ENCODE measurements at regions not wholly inside any gene's neighbourhood (a gene's known extent, or its start where the extent isn't known, plus 50 kb on each side); places are given as distances from the start of the nearest gene placed in this dataset.

- Mint-ChIP-seq H3K9me3 (peaks cover 0 to 6% (median 1%) of the 10 kb centered on the region in 6 donors), H3K36me3 (no peaks in the 10 kb centered on the region), H3K27me3 (ENCODE audit: low read depth in 3 of 3) (peaks cover 0 to 4% (median 3%) of the 10 kb centered on the region in 3 donors), H3K27ac (no peak overlapping the region), H3K4me3 (no peak overlapping the region), H3K4me1 (no peaks in the 10 kb centered on the region)
- no peak for DNase-seq
Observed at GRCh38 chr12:24393071-24393470, 443.6 kb upstream of the SOX5 start.

GRCh38 chr12:24389394-24389793 is 439.9 kb upstream of the SOX5 start:
- DNase-seq, result no peak
- Mint-ChIP-seq H3K9me3 (peaks cover 0 to 6% (median 2%) of the 10 kb centered on the region in 6 donors), H3K4me1 (no peaks in the 10 kb centered on the region), H3K27ac (no peak overlapping the region), H3K4me3 (no peak overlapping the region), H3K27me3 (ENCODE audit: low read depth in 3 of 3) (peaks cover 0 to 7% (median 2%) of the 10 kb centered on the region in 3 donors), H3K36me3 (no peaks in the 10 kb centered on the region)

DNA sequence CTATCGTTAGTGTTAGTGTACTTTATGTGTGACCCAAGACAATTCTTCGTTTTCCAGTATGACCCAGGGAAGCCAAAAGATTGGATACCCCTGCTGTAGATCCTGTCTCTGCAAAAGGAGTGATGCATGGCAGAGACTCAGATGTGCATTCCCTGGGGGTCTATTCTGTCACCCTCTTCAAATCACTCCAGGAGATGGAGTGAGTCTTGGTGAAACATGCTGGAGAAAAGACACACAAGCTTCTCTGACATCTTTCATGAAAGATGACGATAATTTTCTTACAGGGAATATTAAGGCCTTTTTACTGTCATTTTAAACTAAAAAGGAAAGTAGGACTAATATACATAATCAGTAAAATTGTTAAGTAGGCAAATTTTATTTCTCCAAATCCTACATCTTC is 437.9 kb upstream of the SOX5 start:
- Mint-ChIP-seq H3K4me3 (no peak overlapping the region), H3K4me1 (no peaks in the 10 kb centered on the region), H3K27ac (no peak overlapping the region), H3K27me3 (ENCODE audit: low read depth in 3 of 3) (peaks cover 0 to 5% (median 5%) of the 10 kb centered on the region in 3 donors), H3K36me3 (no peaks in the 10 kb centered on the region), H3K9me3 (peaks cover 2 to 6% (median 4%) of the 10 kb centered on the region in 6 donors)
- no peak for DNase-seq

- peaks cover 1 to 6% (median 4%) of the 10 kb centered on the region in 6 donors for H3K9me3 Mint-ChIP-seq
- H3K27ac Mint-ChIP-seq, result no peak overlapping the region
- no peaks in the 10 kb centered on the region for H3K4me1 Mint-ChIP-seq
- DNase-seq, result no peak
- H3K36me3 Mint-ChIP-seq, result no peaks in the 10 kb centered on the region
- peaks cover 0 to 5% (median 5%) of the 10 kb centered on the region in 3 donors for H3K27me3 Mint-ChIP-seq (ENCODE audit: low read depth in 3 of 3)
- H3K4me3 Mint-ChIP-seq, result no peak overlapping the region
Observed at GRCh38 chr12:24386836-24387235, 437.4 kb upstream of the SOX5 start.

DNA sequence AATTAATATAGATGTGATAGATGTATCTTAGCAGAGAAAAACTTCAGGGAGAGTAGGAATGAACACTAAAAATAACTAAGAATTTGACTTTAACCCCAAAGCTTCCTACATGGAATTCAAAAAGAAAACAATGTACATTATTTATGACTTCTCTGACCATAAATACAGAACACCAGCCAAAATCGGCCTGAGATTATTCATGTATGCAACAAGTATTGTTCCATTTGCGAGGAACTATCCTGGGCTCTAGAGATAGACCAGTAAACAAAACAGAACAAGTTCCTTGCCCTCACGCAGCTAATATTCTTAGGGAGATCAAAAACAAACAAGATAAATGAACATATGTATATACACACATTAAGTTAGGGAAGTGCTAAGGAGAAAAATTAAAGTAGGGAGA is 432.3 kb upstream of the SOX5 start:
- Mint-ChIP-seq H3K27ac (no peak overlapping the region), H3K27me3 (ENCODE audit: low read depth in 3 of 3) (peaks cover 0 to 5% (median 4%) of the 10 kb centered on the region in 3 donors), H3K4me1 (no peaks in the 10 kb centered on the region), H3K9me3 (peaks cover 0 to 5% (median 3%) of the 10 kb centered on the region in 6 donors), H3K36me3 (no peaks in the 10 kb centered on the region), H3K4me3 (no peak overlapping the region)
- DNase-seq, result no peak

DNA sequence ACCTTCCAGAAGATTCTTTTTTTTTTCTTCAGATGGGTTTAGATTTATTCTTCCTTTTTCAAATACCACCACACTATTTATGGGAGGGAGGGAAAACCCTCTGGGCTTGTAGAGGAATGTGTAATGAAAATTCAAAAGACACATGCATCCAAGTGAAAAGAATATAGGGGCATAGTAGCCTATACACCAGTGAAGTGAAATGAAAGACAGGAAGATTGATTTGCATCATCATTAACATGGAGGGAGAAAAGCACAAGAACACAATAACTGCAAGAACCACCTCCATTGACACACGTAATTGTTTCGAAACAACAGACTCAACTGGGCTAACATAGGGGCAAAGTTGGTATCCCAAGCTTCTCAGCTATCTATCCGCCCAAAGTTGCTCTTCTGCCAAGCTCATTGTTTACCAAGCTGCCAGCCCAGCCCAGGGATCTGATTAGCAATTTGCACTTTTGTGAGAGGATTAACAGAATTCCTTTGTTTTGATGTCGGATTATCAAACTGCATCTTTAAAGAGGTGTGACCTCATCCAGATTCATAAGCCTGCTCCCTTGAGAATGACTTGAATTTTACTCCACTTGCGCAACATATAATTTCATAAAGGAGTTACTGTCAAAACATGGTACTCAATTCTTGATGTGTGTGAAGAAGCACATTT is 430.5 kb upstream of the SOX5 start:
- peaks cover 0 to 5% (median 4%) of the 10 kb centered on the region in 3 donors for H3K27me3 Mint-ChIP-seq (ENCODE audit: low read depth in 3 of 3)
- no peak overlapping the region for H3K27ac Mint-ChIP-seq
- H3K4me1 Mint-ChIP-seq, result no peaks in the 10 kb centered on the region
- no peak overlapping the region for H3K4me3 Mint-ChIP-seq
- DNase-seq, result no peak
- H3K9me3 Mint-ChIP-seq, result peaks cover 0 to 5% (median 2%) of the 10 kb centered on the region in 6 donors
- H3K36me3 Mint-ChIP-seq, result no peaks in the 10 kb centered on the region

DNA sequence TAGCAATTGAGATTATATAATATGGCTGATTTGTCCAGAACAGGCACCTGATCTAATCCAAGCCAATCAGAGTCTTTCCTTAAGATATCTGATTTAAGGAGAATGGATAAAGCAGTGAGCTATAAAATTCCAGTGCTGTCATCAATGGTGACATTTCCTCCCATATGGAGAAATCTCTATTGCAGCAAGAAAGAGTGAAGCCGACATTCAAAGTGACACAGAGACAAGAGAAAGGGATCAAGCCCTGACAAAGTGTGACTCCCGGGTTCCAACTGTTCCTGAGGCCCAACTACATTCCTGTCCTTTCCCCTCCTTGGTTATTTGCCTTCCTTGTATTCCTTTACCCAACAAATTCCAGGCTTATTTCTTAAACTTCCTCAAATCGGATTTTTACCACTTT is 430.0 kb upstream of the SOX5 start:
- peaks cover 0 to 5% (median 2%) of the 10 kb centered on the region in 6 donors for H3K9me3 Mint-ChIP-seq
- peaks cover 0 to 4% (median 2%) of the 10 kb centered on the region in 3 donors for H3K27me3 Mint-ChIP-seq (ENCODE audit: low read depth in 3 of 3)
- no peaks in the 10 kb centered on the region for H3K4me1 Mint-ChIP-seq
- H3K4me3 Mint-ChIP-seq, result no peak overlapping the region
- DNase-seq, result no peak
- no peak overlapping the region for H3K27ac Mint-ChIP-seq
- H3K36me3 Mint-ChIP-seq, result no peaks in the 10 kb centered on the region

DNA sequence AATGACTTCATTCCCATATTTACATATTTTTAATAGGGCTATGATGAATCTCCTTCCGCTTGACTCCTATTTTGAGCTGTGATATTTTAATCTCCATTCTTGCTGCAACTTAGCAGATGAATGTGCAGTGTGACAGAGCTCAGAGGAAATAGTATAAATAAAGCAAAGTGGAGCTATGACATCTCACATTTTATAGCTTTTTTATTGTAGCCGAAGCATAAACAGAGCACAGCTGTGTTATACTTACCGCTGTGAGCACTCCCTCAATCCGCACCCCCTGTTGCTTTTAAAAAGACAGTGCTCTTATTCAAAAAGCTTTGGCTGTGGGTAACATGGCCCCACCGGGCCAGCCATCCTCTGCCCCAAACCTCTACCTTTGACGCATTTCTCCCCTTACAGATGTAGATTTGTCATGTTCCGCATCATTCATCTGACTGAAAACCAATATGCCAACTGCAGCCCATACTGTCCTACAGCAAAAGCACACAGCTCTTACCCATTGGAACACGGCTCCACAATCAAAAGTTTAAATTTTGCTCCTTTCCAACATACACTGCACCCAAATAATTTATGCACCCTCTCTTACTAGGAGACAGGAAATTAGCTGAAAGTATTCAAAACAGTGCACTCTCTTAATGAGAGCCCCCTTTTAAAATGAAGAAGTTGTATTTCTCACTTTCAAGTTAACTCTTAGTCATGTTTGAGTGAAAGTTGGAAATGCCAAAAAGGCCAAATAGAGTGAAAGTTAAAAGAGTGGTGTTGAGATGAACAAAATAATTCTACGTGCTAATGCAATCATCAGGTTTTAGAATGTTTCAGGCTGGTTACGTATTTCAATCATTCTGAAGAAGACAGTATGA is 429.3 kb upstream of the SOX5 start:
- Mint-ChIP-seq H3K9me3 (peaks cover 0 to 4% (median 1%) of the 10 kb centered on the region in 6 donors), H3K27me3 (ENCODE audit: low read depth in 3 of 3) (peaks cover 0 to 2% (median 0%) of the 10 kb centered on the region in 3 donors), H3K27ac (no peak overlapping the region), H3K4me1 (no peaks in the 10 kb centered on the region), H3K36me3 (no peaks in the 10 kb centered on the region), H3K4me3 (no peak overlapping the region)
- DNase-seq, result no peak

DNA sequence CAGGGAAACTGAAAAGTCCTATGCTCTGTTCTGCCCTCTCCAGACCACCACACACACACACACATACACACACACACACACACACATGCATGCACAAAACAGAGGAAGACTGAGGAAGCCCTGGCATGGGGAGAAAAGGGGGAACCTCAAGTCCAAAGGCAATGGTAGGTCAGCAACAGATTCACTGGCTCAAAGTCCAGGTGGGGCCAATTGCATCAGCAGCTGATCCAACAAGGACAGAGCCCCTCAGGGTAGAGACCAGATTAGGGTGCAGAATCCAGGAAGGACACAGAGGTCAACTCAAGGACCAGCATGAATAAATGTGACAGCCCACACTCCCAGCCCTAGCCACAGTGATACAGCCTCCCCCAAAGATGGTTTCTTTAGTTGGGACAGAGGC is 425.0 kb upstream of the SOX5 start:
- Mint-ChIP-seq H3K36me3 (no peaks in the 10 kb centered on the region), H3K4me1 (no peaks in the 10 kb centered on the region), H3K27me3 (ENCODE audit: low read depth in 3 of 3) (peaks cover 0 to 2% (median 0%) of the 10 kb centered on the region in 3 donors), H3K27ac (no peak overlapping the region), H3K4me3 (no peak overlapping the region), H3K9me3 (peaks cover 0 to 3% (median 0%) of the 10 kb centered on the region in 6 donors)
- DNase-seq, result no peak

DNA sequence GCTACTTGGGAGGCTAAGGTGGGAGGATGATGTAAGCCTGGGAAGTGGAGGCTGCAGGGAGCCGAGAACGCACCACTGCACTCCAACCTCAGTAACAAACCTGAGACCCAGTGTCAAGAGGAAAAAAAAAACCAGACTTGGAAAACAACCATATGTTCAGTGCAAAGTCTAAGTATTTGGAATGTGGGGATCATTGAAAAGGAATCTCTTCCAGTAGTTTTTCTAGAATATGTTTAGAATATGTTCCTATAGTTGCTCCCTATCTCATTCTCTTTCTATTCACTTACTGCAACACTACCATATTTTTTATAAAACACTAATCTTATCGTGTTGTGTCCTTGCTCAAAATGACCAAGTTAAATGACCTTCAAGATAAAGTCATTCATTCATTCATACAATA is 423.5 kb upstream of the SOX5 start:
- H3K4me3 Mint-ChIP-seq, result no peak overlapping the region
- no peak for DNase-seq
- H3K4me1 Mint-ChIP-seq, result no peaks in the 10 kb centered on the region
- H3K27me3 Mint-ChIP-seq (ENCODE audit: low read depth in 3 of 3), result peaks cover 0 to 2% (median 0%) of the 10 kb centered on the region in 3 donors
- no peaks in the 10 kb centered on the region for H3K36me3 Mint-ChIP-seq
- peaks cover 0 to 3% (median 0%) of the 10 kb centered on the region in 6 donors for H3K9me3 Mint-ChIP-seq
- no peak overlapping the region for H3K27ac Mint-ChIP-seq

- peaks cover 0 to 3% (median 0%) of the 10 kb centered on the region in 3 donors for H3K27me3 Mint-ChIP-seq (ENCODE audit: low read depth in 3 of 3)
- DNase-seq, result no peak
- no peak overlapping the region for H3K27ac Mint-ChIP-seq
- no peak overlapping the region for H3K4me3 Mint-ChIP-seq
- no peaks in the 10 kb centered on the region for H3K36me3 Mint-ChIP-seq
- peaks cover 0 to 3% (median 0%) of the 10 kb centered on the region in 6 donors for H3K9me3 Mint-ChIP-seq
- H3K4me1 Mint-ChIP-seq, result no peaks in the 10 kb centered on the region
Observed at GRCh38 chr12:24366514-24366913, 417.0 kb upstream of the SOX5 start.

DNA sequence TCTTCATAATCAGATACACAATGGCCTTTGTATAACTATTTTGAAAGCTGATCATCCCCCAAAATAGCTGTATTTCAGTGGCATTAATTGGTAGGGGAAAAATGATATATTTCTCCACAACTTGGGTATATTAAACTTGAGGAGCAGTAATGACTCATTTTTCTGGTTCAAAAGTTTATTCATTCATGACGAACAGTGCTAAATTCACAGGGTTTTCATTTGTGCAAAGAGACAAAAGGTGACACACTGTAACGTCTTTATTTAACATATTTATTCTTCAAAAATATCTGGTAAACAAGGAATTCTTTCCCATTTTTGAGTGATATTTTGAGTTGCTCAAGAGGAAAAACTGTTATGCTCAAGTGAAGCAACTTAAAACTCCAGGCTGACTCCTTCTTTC is 415.5 kb upstream of the SOX5 start:
- H3K27ac Mint-ChIP-seq, result no peak overlapping the region
- H3K36me3 Mint-ChIP-seq, result no peaks in the 10 kb centered on the region
- DNase-seq, result no peak
- no peaks in the 10 kb centered on the region for H3K4me1 Mint-ChIP-seq
- H3K9me3 Mint-ChIP-seq, result no peaks in the 10 kb centered on the region
- H3K27me3 Mint-ChIP-seq (ENCODE audit: low read depth in 3 of 3), result peaks cover 0 to 2% (median 0%) of the 10 kb centered on the region in 3 donors
- no peak overlapping the region for H3K4me3 Mint-ChIP-seq

DNA sequence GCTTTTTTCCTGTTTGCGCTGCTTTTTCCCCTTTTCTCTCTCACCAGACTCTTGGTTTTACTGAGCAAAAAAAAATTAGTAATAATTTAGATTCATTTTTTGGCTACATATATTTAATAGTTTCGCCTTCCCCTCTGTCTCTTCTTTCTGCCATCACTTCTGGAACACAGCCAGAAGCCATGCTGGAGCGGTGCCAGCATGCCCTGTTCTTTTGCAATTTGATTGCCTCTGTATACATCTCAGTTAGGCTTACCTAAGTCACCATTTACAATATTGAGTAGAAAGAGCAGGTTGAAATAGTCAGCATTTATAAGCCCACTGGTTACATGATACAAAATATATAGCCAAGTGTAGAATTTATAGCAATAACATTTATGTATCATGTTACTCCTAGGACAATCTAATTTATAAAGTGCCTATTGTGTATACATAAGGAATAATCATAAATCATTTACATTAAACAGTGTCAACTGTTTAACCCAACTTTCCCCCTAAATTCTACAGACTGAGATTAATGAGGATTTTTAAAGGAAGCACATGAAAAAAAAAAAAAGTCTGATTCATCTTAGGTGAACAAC is 413.8 kb upstream of the SOX5 start:
- Mint-ChIP-seq H3K27me3 (ENCODE audit: low read depth in 3 of 3) (peaks cover 0 to 2% (median 0%) of the 10 kb centered on the region in 3 donors), H3K4me3 (no peak overlapping the region), H3K4me1 (no peaks in the 10 kb centered on the region), H3K9me3 (no peaks in the 10 kb centered on the region), H3K36me3 (no peaks in the 10 kb centered on the region), H3K27ac (no peak overlapping the region)
- no peak for DNase-seq

Measured in immature natural killer cell (primary cell).